ENCODE measurements at regions not wholly inside any gene's neighbourhood (a gene's known extent, or its start where the extent isn't known, plus 50 kb on each side); places are given as distances from the start of the nearest gene placed in this dataset.

DNA sequence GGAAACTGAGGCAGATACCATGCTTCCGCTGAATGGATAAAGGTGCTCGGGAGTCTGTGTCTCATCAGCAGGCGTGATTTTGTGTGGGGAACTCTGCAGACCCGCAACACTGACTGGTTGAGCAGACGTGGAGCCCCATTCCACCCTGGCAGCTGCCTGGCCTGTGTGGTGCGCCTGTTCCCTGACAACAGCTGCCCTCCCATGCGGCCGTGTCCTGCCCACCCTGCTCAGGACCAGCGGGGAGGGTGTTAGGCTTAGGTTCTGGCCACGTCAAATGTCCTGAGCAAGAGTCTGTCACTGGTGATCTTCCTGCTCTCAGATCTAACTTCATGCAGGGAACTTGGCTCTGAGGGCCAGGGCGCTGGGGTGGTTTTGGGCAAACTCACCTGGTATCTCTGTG is 417.7 kb upstream of the IRX4 start:
- DNase-seq: no peak
- Histone ChIP-seq H3K4me3 (no peak overlapping the region), H3K36me3 (no peaks in the 10 kb centered on the region), H3K9me3 (no peaks in the 10 kb centered on the region), H3K4me1 (no peaks in the 10 kb centered on the region), H3K27ac (no peak overlapping the region), H3K27me3 (peaks cover 0 to 2% (median 0%) of the 10 kb centered on the region in 3 donors)
- no peak for TF ChIP-seq POLR2A (IDR thresholded peaks at IDR 0.05)
- TF ChIP-seq, protein P1, sequence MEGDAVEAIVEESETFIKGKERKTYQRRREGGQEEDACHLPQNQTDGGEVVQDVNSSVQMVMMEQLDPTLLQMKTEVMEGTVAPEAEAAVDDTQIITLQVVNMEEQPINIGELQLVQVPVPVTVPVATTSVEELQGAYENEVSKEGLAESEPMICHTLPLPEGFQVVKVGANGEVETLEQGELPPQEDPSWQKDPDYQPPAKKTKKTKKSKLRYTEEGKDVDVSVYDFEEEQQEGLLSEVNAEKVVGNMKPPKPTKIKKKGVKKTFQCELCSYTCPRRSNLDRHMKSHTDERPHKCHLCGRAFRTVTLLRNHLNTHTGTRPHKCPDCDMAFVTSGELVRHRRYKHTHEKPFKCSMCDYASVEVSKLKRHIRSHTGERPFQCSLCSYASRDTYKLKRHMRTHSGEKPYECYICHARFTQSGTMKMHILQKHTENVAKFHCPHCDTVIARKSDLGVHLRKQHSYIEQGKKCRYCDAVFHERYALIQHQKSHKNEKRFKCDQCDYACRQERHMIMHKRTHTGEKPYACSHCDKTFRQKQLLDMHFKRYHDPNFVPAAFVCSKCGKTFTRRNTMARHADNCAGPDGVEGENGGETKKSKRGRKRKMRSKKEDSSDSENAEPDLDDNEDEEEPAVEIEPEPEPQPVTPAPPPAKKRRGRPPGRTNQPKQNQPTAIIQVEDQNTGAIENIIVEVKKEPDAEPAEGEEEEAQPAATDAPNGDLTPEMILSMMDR (IDR thresholded peaks at IDR 0.05 in 4 of 5, conservative IDR thresholded peaks at IDR 0.05 in 1 of 5): no peak
- no peak for ATAC-seq
- in situ Hi-C loops (cut with MboI; ENCODE audit: low sequenced_read_pairs in 4 of 4) (no loop called here), intact Hi-C loops (cut with DNase I; ENCODE audit: low total_unique reads) (no loop called here)

DNA sequence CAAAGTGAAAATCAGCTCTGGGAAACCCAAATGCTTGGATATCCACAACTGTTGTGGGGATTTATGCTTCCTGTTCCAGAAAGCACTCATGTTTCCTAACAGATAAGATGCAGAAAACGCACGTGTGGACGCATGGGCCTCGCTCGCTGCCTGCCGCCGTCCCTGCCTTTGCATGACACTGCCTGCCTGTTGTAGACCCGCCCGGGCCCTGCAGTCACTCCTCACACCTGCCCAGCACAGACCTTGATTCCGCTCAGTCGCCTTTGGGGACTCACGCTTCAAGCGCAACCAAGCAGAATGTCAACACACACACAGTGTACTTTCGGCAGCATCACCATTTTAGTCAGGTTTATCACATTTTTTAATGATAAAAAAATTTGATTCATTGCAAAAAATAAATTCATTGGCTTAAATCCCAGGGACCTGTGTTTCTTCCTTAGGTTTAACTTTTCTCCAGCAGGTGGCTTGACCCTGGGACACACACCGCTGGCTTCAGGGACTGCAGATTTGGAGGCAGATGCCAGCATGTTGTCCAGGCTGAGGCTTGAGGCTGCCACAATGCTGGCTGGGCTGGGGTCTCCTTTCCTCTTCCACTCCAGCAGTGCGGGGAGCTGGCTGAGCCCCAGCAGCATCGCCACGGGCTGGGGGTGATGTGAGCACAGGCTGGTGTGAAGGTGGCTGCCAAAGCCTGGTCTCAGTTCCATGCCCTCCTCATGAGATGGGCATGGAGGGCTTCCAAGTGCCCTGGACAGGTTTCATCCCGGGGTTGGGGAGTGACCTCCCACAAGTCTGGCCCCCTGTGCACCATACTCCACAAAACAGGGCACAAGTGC is 416.9 kb upstream of the IRX4 start:
- Histone ChIP-seq H3K27ac (no peak overlapping the region), H3K27me3 (peaks cover 0 to 2% (median 0%) of the 10 kb centered on the region in 3 donors), H3K4me1 (no peaks in the 10 kb centered on the region), H3K9me3 (no peaks in the 10 kb centered on the region), H3K4me3 (no peak overlapping the region), H3K36me3 (no peaks in the 10 kb centered on the region)
- DNase-seq (no peak), ATAC-seq (no peak)
- intact Hi-C loops (cut with DNase I; ENCODE audit: low total_unique reads): no loop called here
- in situ Hi-C loops (cut with MboI; ENCODE audit: low sequenced_read_pairs in 4 of 4): no loop called here
- TF ChIP-seq, protein P1 (IDR thresholded peaks at IDR 0.05 in 4 of 5, conservative IDR thresholded peaks at IDR 0.05 in 1 of 5): no peak
- no peak for TF ChIP-seq POLR2A (IDR thresholded peaks at IDR 0.05)

DNA sequence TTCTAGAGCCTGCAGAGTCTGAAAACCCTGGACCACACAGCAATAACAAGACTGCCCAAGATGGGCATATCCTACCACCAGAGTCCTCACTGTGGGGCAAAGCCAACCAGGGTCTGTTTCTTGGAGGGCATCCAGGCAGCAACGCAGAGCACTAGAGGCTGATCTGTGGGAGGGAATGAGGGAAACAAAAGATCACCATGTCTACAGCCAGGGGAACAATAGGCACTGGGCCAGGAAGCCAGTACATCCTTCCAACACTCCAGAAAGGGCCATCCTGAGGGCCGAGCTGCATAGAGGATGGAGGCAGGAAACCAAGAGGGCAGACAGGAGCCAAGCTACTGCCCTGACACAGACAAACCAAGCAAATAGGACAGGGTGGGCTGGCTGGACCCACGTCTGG is 416.1 kb upstream of the IRX4 start:
- Histone ChIP-seq H3K27ac (no peak overlapping the region), H3K36me3 (no peaks in the 10 kb centered on the region), H3K9me3 (no peaks in the 10 kb centered on the region), H3K4me1 (no peaks in the 10 kb centered on the region), H3K4me3 (no peak overlapping the region), H3K27me3 (peaks cover 0 to 2% (median 0%) of the 10 kb centered on the region in 3 donors)
- DNase-seq (no peak), ATAC-seq (no peak)
- TF ChIP-seq POLR2A (IDR thresholded peaks at IDR 0.05): no peak
- TF ChIP-seq, protein P1 (IDR thresholded peaks at IDR 0.05 in 4 of 5, conservative IDR thresholded peaks at IDR 0.05 in 1 of 5): no peak
- intact Hi-C loops (cut with DNase I; ENCODE audit: low total_unique reads) (no loop called here), in situ Hi-C loops (cut with MboI; ENCODE audit: low sequenced_read_pairs in 4 of 4) (no loop called here)

DNA sequence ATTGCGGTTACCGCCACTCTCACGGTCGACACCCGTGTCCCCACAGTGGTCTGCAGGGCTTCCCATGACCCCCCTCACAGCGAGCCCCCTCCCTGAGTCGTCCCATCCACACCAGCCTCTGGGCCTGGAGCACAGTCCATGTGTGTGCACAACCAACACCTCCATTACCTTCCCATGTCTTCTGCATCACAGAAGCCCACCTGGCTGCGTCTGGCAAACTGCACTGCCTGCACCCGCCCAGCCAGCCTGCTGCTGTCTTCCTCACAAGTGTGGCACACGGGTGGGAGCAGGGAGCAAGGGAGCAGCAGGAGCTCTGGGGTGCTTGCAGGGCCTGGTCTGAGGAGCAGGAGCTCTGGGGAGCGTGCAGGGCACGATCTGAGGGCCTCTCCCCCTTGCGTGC is 415.3 kb upstream of the IRX4 start:
- no peak for DNase-seq
- Histone ChIP-seq H3K27ac (no peak overlapping the region), H3K27me3 (no peaks in the 10 kb centered on the region), H3K36me3 (no peaks in the 10 kb centered on the region), H3K4me3 (no peak overlapping the region), H3K9me3 (no peaks in the 10 kb centered on the region), H3K4me1 (no peaks in the 10 kb centered on the region)
- TF ChIP-seq, protein P1 (IDR thresholded peaks at IDR 0.05 in 4 of 5, conservative IDR thresholded peaks at IDR 0.05 in 1 of 5): no peak
- TF ChIP-seq POLR2A (IDR thresholded peaks at IDR 0.05): no peak
- in situ Hi-C loops (cut with MboI; ENCODE audit: low sequenced_read_pairs in 4 of 4) (no loop called here), intact Hi-C loops (cut with DNase I; ENCODE audit: low total_unique reads) (no loop called here)
- ATAC-seq: no peak
